ENCODE measurements at regions not wholly inside any gene's neighbourhood (a gene's known extent, or its start where the extent isn't known, plus 50 kb on each side); places are given as distances from the start of the nearest gene placed in this dataset.

DNA sequence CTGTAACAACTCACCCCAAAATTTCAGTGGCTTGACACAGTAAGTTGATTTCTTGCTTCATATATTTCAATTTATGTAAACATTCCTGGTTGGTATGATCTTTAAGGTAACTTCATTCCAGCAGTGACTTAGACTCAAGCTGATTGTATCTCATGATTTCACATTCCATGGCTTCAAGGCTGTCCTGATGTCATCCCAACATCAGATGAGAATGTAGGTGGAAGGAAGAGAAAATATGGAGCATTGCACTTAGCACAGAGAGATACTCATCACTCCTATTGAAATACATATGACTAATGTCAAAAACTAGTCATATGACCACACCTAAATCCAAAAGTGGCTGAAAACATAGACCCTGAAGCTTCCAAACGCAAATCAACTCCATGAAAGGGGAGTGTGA, 793.8 kb downstream of the TBL1XR1 start:
- no peak overlapping the region for H3K27ac ChIP-seq
- no peak overlapping the region for H3K4me3 ChIP-seq
- TF ChIP-seq Cebpa-rat (IDR thresholded peaks at IDR 0.05): no peak
- H3K9me3 ChIP-seq: no peaks in the 10 kb centered on the region
- no peaks in the 10 kb centered on the region for H3K4me1 ChIP-seq
- no peaks in the 10 kb centered on the region for H4K20me1 ChIP-seq
- H3K36me3 ChIP-seq: no peaks in the 10 kb centered on the region
- no peak overlapping the region for H3K4me2 ChIP-seq
- H3K27me3 ChIP-seq: no peaks in the 10 kb centered on the region
- no peak overlapping the region for H3K9ac ChIP-seq

GRCh38 chr3:176401211-176401610, 796.1 kb downstream of the TBL1XR1 start:
- peaks cover 8% of the 10 kb centered on the region for H3K9me3 ChIP-seq
- no peak overlapping the region for H3K4me3 ChIP-seq
- TF ChIP-seq Cebpa-rat (IDR thresholded peaks at IDR 0.05): no peak
- no peak overlapping the region for H3K4me2 ChIP-seq
- no peaks in the 10 kb centered on the region for H3K27me3 ChIP-seq
- no peaks in the 10 kb centered on the region for H4K20me1 ChIP-seq
- H3K27ac ChIP-seq: no peak overlapping the region
- H3K36me3 ChIP-seq: no peaks in the 10 kb centered on the region
- no peak overlapping the region for H3K9ac ChIP-seq
- no peaks in the 10 kb centered on the region for H3K4me1 ChIP-seq

- Histone ChIP-seq H3K9me3 (peaks cover 15% of the 10 kb centered on the region), H3K4me2 (no peak overlapping the region), H3K36me3 (no peaks in the 10 kb centered on the region), H3K4me1 (no peaks in the 10 kb centered on the region), H3K27me3 (no peaks in the 10 kb centered on the region), H3K9ac (no peak overlapping the region), H3K27ac (no peak overlapping the region), H4K20me1 (no peaks in the 10 kb centered on the region), H3K4me3 (no peak overlapping the region)
- no peak for TF ChIP-seq Cebpa-rat (IDR thresholded peaks at IDR 0.05)
Observed at GRCh38 chr3:176399193-176399592, 798.1 kb downstream of the TBL1XR1 start.

GRCh38 chr3:176395240-176395639, 802.0 kb downstream of the TBL1XR1 start:
- Histone ChIP-seq H3K4me1 (no peaks in the 10 kb centered on the region), H3K9ac (no peak overlapping the region), H3K9me3 (peaks cover 15% of the 10 kb centered on the region), H3K4me2 (no peak overlapping the region), H4K20me1 (no peaks in the 10 kb centered on the region), H3K36me3 (no peaks in the 10 kb centered on the region), H3K4me3 (no peak overlapping the region), H3K27ac (no peak overlapping the region), H3K27me3 (no peaks in the 10 kb centered on the region)
- no peak for TF ChIP-seq Cebpa-rat (IDR thresholded peaks at IDR 0.05)

- Histone ChIP-seq H3K9ac (no peak overlapping the region), H3K4me2 (no peak overlapping the region), H3K4me3 (no peak overlapping the region), H4K20me1 (no peaks in the 10 kb centered on the region), H3K36me3 (no peaks in the 10 kb centered on the region), H3K4me1 (no peaks in the 10 kb centered on the region), H3K9me3 (no peaks in the 10 kb centered on the region), H3K27ac (no peak overlapping the region), H3K27me3 (no peaks in the 10 kb centered on the region)
- no peak for TF ChIP-seq Cebpa-rat (IDR thresholded peaks at IDR 0.05)
Observed at GRCh38 chr3:176378789-176379188, 818.5 kb downstream of the TBL1XR1 start.

- Histone ChIP-seq H3K27ac (no peak overlapping the region), H4K20me1 (no peaks in the 10 kb centered on the region), H3K4me3 (no peak overlapping the region), H3K4me2 (no peak overlapping the region), H3K36me3 (no peaks in the 10 kb centered on the region), H3K4me1 (no peaks in the 10 kb centered on the region), H3K9me3 (no peaks in the 10 kb centered on the region), H3K27me3 (no peaks in the 10 kb centered on the region), H3K9ac (no peak overlapping the region)
- no peak for TF ChIP-seq Cebpa-rat (IDR thresholded peaks at IDR 0.05)
Observed at GRCh38 chr3:176376531-176376930, 820.8 kb downstream of the TBL1XR1 start.

DNA sequence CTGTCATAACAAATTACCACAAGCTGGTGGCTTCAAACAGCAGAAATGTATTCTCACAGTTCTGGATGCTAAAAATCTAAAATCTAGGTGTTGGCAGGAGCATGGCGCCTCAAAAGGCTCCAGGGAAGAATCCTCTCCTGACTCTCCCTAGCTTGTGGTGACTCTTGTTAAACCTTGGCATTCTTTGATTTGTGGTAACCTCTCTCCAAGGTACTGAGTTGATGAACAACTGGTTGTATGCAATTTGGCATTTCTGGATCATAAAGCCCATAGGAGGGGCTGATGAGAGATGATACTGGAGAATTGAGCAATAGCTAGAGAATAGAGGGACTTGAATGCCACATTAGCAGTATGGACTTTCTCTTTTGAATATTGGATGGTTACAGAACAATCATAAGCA, 821.8 kb downstream of the TBL1XR1 start:
- H4K20me1 ChIP-seq: no peaks in the 10 kb centered on the region
- no peak overlapping the region for H3K9ac ChIP-seq
- no peaks in the 10 kb centered on the region for H3K27me3 ChIP-seq
- H3K27ac ChIP-seq: no peak overlapping the region
- no peak overlapping the region for H3K4me2 ChIP-seq
- no peak for TF ChIP-seq Cebpa-rat (IDR thresholded peaks at IDR 0.05)
- H3K4me1 ChIP-seq: no peaks in the 10 kb centered on the region
- no peaks in the 10 kb centered on the region for H3K9me3 ChIP-seq
- no peaks in the 10 kb centered on the region for H3K36me3 ChIP-seq
- H3K4me3 ChIP-seq: no peak overlapping the region

DNA sequence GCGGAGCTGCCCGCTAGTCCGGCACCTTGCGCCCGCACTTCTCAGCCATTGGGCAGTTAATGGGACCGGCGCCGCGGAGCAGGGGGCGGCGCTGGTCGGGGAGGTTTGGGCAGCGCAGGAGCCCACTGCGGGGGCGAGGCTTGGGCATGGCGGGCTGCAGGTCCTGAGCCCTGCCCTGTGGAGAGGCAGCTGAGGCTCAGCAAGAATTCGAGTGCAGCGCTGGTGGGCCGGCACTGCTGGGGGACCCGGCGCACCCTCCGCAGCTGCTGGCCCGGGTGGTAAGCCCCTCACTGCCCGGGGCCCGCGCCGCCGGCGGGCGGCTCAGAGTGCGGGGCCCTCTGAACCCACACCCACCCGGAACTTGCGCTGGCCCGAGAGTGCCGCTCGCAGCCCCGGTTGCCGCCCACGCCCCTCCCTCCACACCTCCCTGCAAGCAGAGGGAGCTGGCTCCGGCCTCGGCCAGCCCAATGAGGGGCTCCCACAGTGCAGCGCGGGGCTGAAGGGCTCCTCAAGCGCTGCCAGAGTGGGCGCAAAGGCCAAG, 835.0 kb downstream of the TBL1XR1 start:
- H3K4me1 ChIP-seq: no peaks in the 10 kb centered on the region
- no peaks in the 10 kb centered on the region for H3K36me3 ChIP-seq
- no peak overlapping the region for H3K4me3 ChIP-seq
- TF ChIP-seq Cebpa-rat (IDR thresholded peaks at IDR 0.05): no peak
- peaks cover 8% of the 10 kb centered on the region for H3K9me3 ChIP-seq
- H4K20me1 ChIP-seq: no peaks in the 10 kb centered on the region
- no peak overlapping the region for H3K27ac ChIP-seq
- H3K4me2 ChIP-seq: no peak overlapping the region
- H3K9ac ChIP-seq: no peak overlapping the region
- H3K27me3 ChIP-seq: no peaks in the 10 kb centered on the region

- no peaks in the 10 kb centered on the region for H3K27me3 ChIP-seq
- no peak overlapping the region for H3K9ac ChIP-seq
- H3K9me3 ChIP-seq: peaks cover 8% of the 10 kb centered on the region
- no peaks in the 10 kb centered on the region for H3K4me1 ChIP-seq
- no peak overlapping the region for H3K27ac ChIP-seq
- no peaks in the 10 kb centered on the region for H4K20me1 ChIP-seq
- TF ChIP-seq Cebpa-rat (IDR thresholded peaks at IDR 0.05): no peak
- no peaks in the 10 kb centered on the region for H3K36me3 ChIP-seq
- H3K4me3 ChIP-seq: no peak overlapping the region
- H3K4me2 ChIP-seq: no peak overlapping the region
Observed at GRCh38 chr3:176359211-176359610, 838.1 kb downstream of the TBL1XR1 start.

DNA sequence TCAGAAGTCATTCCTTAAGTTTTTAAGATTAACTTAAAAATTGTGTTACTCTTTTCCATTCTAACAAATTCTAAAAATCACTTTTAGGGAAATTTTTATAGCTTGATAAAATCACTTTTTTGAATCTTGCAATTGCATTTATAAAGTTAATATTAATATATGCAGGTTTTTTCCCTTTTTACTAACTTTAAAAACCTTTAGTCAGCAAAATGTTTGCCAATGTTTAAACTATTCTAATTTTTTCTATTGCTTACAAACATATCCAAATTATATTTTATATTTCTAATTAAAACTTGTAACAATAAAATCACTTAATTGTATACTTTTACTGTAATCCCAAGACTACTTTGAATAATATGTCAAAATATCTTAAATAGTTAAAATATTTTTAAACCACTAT, 839.4 kb downstream of the TBL1XR1 start:
- Histone ChIP-seq H3K4me3 (no peak overlapping the region), H3K36me3 (no peaks in the 10 kb centered on the region), H3K27ac (no peak overlapping the region), H3K9ac (no peak overlapping the region), H3K4me1 (no peaks in the 10 kb centered on the region), H3K9me3 (peaks cover 8% of the 10 kb centered on the region), H3K27me3 (no peaks in the 10 kb centered on the region), H3K4me2 (no peak overlapping the region), H4K20me1 (no peaks in the 10 kb centered on the region)
- no peak for TF ChIP-seq Cebpa-rat (IDR thresholded peaks at IDR 0.05)

DNA sequence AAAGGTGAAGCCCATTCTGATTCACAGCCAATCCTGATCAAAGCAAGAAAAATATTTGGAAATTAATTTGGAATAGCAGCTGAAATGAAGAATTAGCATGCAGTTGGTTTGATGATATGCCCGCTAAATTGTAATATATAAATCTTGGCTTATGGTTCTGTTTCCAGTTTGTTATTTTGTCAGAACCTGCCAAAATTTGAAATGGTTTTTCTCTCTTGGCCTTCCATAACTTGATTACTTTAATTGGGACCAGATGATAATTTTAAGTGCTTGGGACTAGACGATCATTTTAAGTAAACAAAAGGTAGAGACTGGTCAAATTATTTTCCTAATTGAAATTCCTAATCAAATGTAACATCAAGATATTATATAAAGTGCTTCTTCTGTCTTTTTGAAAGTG, 842.4 kb downstream of the TBL1XR1 start:
- Histone ChIP-seq H3K4me2 (no peak overlapping the region), H4K20me1 (no peaks in the 10 kb centered on the region), H3K4me1 (no peaks in the 10 kb centered on the region), H3K9me3 (no peaks in the 10 kb centered on the region), H3K27ac (no peak overlapping the region), H3K9ac (no peak overlapping the region), H3K36me3 (no peaks in the 10 kb centered on the region), H3K27me3 (no peaks in the 10 kb centered on the region), H3K4me3 (no peak overlapping the region)
- TF ChIP-seq Cebpa-rat (IDR thresholded peaks at IDR 0.05): no peak
